ENCODE measurements at regions not wholly inside any gene's neighbourhood (a gene's known extent, or its start where the extent isn't known, plus 50 kb on each side); places are given as distances from the start of the nearest gene placed in this dataset.
"Not testable (repeated sequence)": the region's sequence is repeated elsewhere in the genome, so short reads cannot be mapped to it uniquely, and the experiment has no call there.

GRCh38 chr6:62993951-62994350, 217.3 kb upstream of the FKBP1C start:
- H3K4me1 ChIP-seq: peaks cover 5% of the 10 kb centered on the region
- Mint-ChIP-seq H3K4me3 (no peak overlapping the region), H3K27me3 (ENCODE audit: insufficient read depth, low read depth) (peaks cover 4% of the 10 kb centered on the region)

DNA sequence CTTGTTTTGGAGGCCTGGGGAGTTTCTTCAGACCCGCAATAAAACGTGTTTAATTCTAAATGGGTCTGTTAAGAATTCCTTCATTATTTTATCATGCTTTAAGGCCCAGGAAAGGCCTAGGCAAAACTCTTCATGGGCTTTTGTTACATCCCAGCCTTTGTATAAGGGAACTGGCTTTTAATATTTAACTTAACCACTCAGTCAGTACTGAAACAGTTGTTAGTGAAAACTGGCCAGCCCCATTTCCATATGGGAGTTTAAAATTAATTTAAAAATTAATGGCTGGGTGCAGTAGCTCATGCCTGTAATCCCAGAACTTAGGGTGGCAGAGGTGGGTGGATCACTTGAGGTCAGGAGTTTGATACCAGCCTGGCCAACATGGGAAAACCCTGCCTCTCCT, 213.2 kb upstream of the FKBP1C start:
- no peak overlapping the region for H3K4me2 ChIP-seq
- H3K9me3 Mint-ChIP-seq: peaks cover 5% of the 10 kb centered on the region
- no peak overlapping the region for H3K9ac ChIP-seq
- H3K36me3 Mint-ChIP-seq: no peaks in the 10 kb centered on the region
- no peaks in the 10 kb centered on the region for H4K20me1 ChIP-seq (ENCODE audit: low read depth)
- TF ChIP-seq EZH2 (IDR thresholded peaks at IDR 0.05) (no peak), EZH2phosphoT487 (IDR thresholded peaks at IDR 0.05) (no peak), CTCF (IDR thresholded peaks at IDR 0.05) (no peak)
- H3K27me3 ChIP-seq: no peaks in the 10 kb centered on the region
- H3K4me1 Mint-ChIP-seq: no peaks in the 10 kb centered on the region
- H3F3A ChIP-seq (ENCODE audit: low read depth): no peaks in the 10 kb centered on the region
- no peaks in the 10 kb centered on the region for H3K36me3 ChIP-seq
- H3K4me3 ChIP-seq: no peak overlapping the region
- no peaks in the 10 kb centered on the region for H3K9me3 ChIP-seq (ENCODE audit: low read depth)
- peaks cover 2% of the 10 kb centered on the region for H3K27me3 Mint-ChIP-seq (ENCODE audit: insufficient read depth, low read depth)
- H3K79me2 ChIP-seq (ENCODE audit: low read depth): no peaks in the 10 kb centered on the region
- peaks cover 13% of the 10 kb centered on the region for H3K4me1 ChIP-seq
- H2AFZ ChIP-seq (replicated peaks): no peak overlapping the region
- H3K27ac ChIP-seq: no peak overlapping the region
- no peak for DNase-seq (ENCODE audit: low spot score)
- H3K27ac Mint-ChIP-seq: no peak overlapping the region
- no peak overlapping the region for H3K4me3 Mint-ChIP-seq

More at GRCh38 chr6:62993951-62994350, 217.3 kb upstream of the FKBP1C start:
- no peak overlapping the region for H3K27ac ChIP-seq
- Mint-ChIP-seq H3K36me3 (no peaks in the 10 kb centered on the region), H3K27ac (no peak overlapping the region), H3K4me1 (no peaks in the 10 kb centered on the region), H3K9me3 (no peaks in the 10 kb centered on the region)
- no peaks in the 10 kb centered on the region for H3K36me3 ChIP-seq
- H3K79me2 ChIP-seq (ENCODE audit: low read depth): no peaks in the 10 kb centered on the region
- no peak for TF ChIP-seq EZH2 (IDR thresholded peaks at IDR 0.05)
- H2AFZ ChIP-seq (replicated peaks): no peak overlapping the region
- H3K9me3 ChIP-seq (ENCODE audit: low read depth): no peaks in the 10 kb centered on the region
- DNase-seq (ENCODE audit: low spot score): no peak
- no peaks in the 10 kb centered on the region for H3K27me3 ChIP-seq
- no peak overlapping the region for H3K4me3 ChIP-seq
- no peak overlapping the region for H3K4me2 ChIP-seq
- no peaks in the 10 kb centered on the region for H3F3A ChIP-seq (ENCODE audit: low read depth)
- no peak overlapping the region for H3K9ac ChIP-seq
- no peaks in the 10 kb centered on the region for H4K20me1 ChIP-seq (ENCODE audit: low read depth)

DNA sequence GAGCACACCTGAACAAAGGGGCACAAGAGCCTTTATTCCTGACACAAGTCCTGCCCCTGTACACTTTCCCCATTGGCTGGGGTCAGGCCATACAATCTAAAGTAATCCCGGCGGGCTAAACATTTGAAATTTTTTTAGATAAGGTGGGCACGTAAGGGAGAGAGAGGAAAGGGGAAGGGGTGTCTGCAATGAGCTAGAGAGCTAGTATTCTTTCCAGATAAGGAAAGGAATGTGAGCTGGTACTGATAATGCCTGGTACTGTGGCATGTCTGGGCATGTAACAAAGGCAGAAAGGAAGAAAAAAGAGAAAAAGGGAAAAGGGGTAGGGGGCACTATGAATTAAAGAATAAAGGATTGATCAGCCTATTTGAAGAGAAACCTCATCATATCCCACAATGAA, 212.0 kb upstream of the FKBP1C start:
- H4K20me1 ChIP-seq (ENCODE audit: low read depth); DNase-seq (ENCODE audit: low spot score); H3F3A ChIP-seq (ENCODE audit: low read depth); H3K27ac ChIP-seq; H3K9me3 ChIP-seq (ENCODE audit: low read depth); H3K27ac Mint-ChIP-seq; H3K4me3 ChIP-seq; H3K4me3 Mint-ChIP-seq; H3K4me1 Mint-ChIP-seq; H3K36me3 ChIP-seq; H3K9ac ChIP-seq; H3K27me3 Mint-ChIP-seq (ENCODE audit: insufficient read depth, low read depth); H3K36me3 Mint-ChIP-seq; H3K27me3 ChIP-seq; H3K79me2 ChIP-seq (ENCODE audit: low read depth); H3K9me3 Mint-ChIP-seq: not testable (repeated sequence)
- Histone ChIP-seq H2AFZ (replicated peaks) (peak overlapping the region; percentile 62), H3K4me1 (peaks cover 13% of the 10 kb centered on the region), H3K4me2 (peak overlapping the region; percentile 4)

DNA sequence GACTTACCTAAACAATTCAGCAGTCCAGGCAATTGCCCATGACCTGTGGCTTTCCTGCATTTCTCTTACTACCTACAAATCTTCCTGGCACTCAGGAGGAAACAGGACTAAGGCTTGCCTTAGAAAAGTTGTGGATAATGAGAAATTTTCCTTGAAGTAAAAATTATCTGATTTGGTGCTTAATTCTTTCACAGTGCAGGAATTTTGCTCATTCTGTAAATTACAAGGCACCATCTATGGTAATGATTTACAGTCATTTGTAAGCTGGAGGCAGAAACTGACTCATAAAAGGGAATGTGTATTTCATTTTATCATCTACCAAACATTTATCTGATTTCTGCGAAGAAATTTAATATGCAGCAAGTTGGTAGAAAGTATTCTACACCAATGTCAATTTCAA, 211.5 kb upstream of the FKBP1C start:
- no peaks in the 10 kb centered on the region for H4K20me1 ChIP-seq (ENCODE audit: low read depth)
- Mint-ChIP-seq H3K27me3 (ENCODE audit: insufficient read depth, low read depth) (no peaks in the 10 kb centered on the region), H3K36me3 (no peaks in the 10 kb centered on the region), H3K9me3 (peaks cover 5% of the 10 kb centered on the region), H3K4me3 (no peak overlapping the region), H3K27ac (no peak overlapping the region), H3K4me1 (no peaks in the 10 kb centered on the region)
- no peaks in the 10 kb centered on the region for H3F3A ChIP-seq (ENCODE audit: low read depth)
- H3K4me2 ChIP-seq: no peak overlapping the region
- no peak overlapping the region for H2AFZ ChIP-seq (replicated peaks)
- DNase-seq (ENCODE audit: low spot score): no peak
- TF ChIP-seq CTCF (IDR thresholded peaks at IDR 0.05) (no peak), EZH2 (IDR thresholded peaks at IDR 0.05) (no peak), EZH2phosphoT487 (IDR thresholded peaks at IDR 0.05) (no peak)
- H3K27me3 ChIP-seq: no peaks in the 10 kb centered on the region
- H3K9ac ChIP-seq: no peak overlapping the region
- H3K9me3 ChIP-seq (ENCODE audit: low read depth): no peaks in the 10 kb centered on the region
- H3K4me3 ChIP-seq: no peak overlapping the region
- H3K27ac ChIP-seq: no peak overlapping the region
- H3K36me3 ChIP-seq: no peaks in the 10 kb centered on the region
- no peaks in the 10 kb centered on the region for H3K79me2 ChIP-seq (ENCODE audit: low read depth)
- H3K4me1 ChIP-seq: peaks cover 13% of the 10 kb centered on the region

DNA sequence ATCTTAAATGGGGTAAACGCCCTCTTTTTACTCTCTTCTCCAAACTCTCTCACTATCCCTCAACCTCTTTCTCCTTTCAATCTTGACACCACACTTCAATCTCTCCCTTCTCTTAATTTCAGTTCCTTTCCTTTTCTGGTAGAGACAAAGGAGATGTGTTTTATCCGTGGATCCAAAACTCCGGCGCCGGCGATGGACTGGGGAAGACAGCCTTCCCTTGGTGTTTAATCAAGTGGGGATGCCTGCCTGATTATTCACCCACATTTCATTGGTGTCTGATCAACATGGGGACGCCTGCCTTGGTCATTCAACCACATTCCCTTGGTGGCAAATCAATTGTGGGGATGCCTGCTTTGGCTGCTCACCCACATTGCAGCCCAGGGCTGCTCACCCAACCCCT, 205.3 kb upstream of the FKBP1C start:
- H3K27me3 Mint-ChIP-seq (ENCODE audit: insufficient read depth, low read depth); H3F3A ChIP-seq (ENCODE audit: low read depth); H3K9me3 Mint-ChIP-seq; H2AFZ ChIP-seq (replicated peaks); H3K4me3 Mint-ChIP-seq; H3K9me3 ChIP-seq (ENCODE audit: low read depth); H3K4me1 ChIP-seq; H3K27ac Mint-ChIP-seq; H3K9ac ChIP-seq; H3K4me3 ChIP-seq; DNase-seq (ENCODE audit: low spot score); H3K27ac ChIP-seq; H3K36me3 ChIP-seq; H3K27me3 ChIP-seq; H3K36me3 Mint-ChIP-seq; H4K20me1 ChIP-seq (ENCODE audit: low read depth); H3K4me1 Mint-ChIP-seq; H3K4me2 ChIP-seq; H3K79me2 ChIP-seq (ENCODE audit: low read depth): not testable (repeated sequence)

GRCh38 chr6:63010962-63011361, 200.3 kb upstream of the FKBP1C start:
- not testable (repeated sequence) for H3K36me3 Mint-ChIP-seq; H4K20me1 ChIP-seq (ENCODE audit: low read depth); H3K79me2 ChIP-seq (ENCODE audit: low read depth); H3K4me2 ChIP-seq; H3K4me1 ChIP-seq; H3K36me3 ChIP-seq; H3K27ac ChIP-seq; H3K27me3 ChIP-seq; H3K9me3 Mint-ChIP-seq; H3F3A ChIP-seq (ENCODE audit: low read depth); H3K9me3 ChIP-seq (ENCODE audit: low read depth); H3K4me3 Mint-ChIP-seq; H3K4me3 ChIP-seq; DNase-seq (ENCODE audit: low spot score); H3K9ac ChIP-seq; H3K27me3 Mint-ChIP-seq (ENCODE audit: insufficient read depth, low read depth); H3K27ac Mint-ChIP-seq; H3K4me1 Mint-ChIP-seq
- H2AFZ ChIP-seq (replicated peaks): peak overlapping the region; percentile 42

Data from neural progenitor cell (in vitro differentiated cells).